SK-N-SH (cell line): ENCODE measurements at regions not wholly inside any gene's neighbourhood (a gene's known extent, or its start where the extent isn't known, plus 50 kb on each side); places are given as distances from the start of the nearest gene placed in this dataset.

Experiments
- CTCF ChIA-PET: fragments of 300-600, 350-600 bp; formaldehyde crosslinking; extraction: SDS; loops from one replicate; lab custom pipeline; 2021; lab: Yijun Ruan, JAX
- POLR2A ChIA-PET: fragments of 350-600 bp; sonication (Branson Sonifier 250); formaldehyde crosslinking; extraction: SDS; loops from one replicate; lab custom pipeline; 2020; ENCODE audit warnings: antibody characterized with exemption, inconsistent platforms; lab: Yijun Ruan, JAX
- DNase-seq: peaks from one replicate; pipeline ENCODE4 v3.0.0; 2012
- H2AFZ ChIP-seq: fragments of 200-600 bp; sonication (generic); 2 replicates; pipeline ENCODE4 v1.8.1; 2016; ENCODE audit warnings: antibody characterized with exemption, mild to moderate bottlenecking, low read depth
- H3F3A ChIP-seq: fragments of 200-600 bp; sonication (generic); replicated peaks from 2 replicates; pipeline ENCODE3; 2016; ENCODE audit warnings: antibody characterized with exemption, mild to moderate bottlenecking; ENCODE audit not compliant: insufficient read depth
- H3K27ac ChIP-seq, 2 experiments: fragments of 200-500 bp in 1 of 2; fragments of 200-600 bp in 1 of 2; sonication (Bioruptor generic) in 1 of 2; sonication (generic), shearing (Covaris generic) in 1 of 2; 2 replicates each; pipeline versions ENCODE4 v1.5.1 to v1.6.1; 2014 to 2016; ENCODE audit warnings: low read depth in 2 of 2, inconsistent platforms in 1 of 2, low read length in 1 of 2, mild to moderate bottlenecking in 1 of 2, mixed read lengths in 1 of 2
- H3K27me3 ChIP-seq: fragments of 200-600 bp; sonication (generic), shearing (Covaris generic); 2 replicates; pipeline ENCODE4 v1.6.1; 2016; ENCODE audit warnings: mixed run types; ENCODE audit not compliant: insufficient read depth
- H3K36me3 ChIP-seq, 2 experiments: fragments of 200-500 bp in 1 of 2; fragments of 200-600 bp in 1 of 2; sonication (Bioruptor generic) in 1 of 2; sonication (generic) in 1 of 2; replicated peaks in 1 of 2; 2 replicates each; pipeline versions ENCODE3 to v1.5.1; 2014 to 2016; ENCODE audit warnings: low read length in 1 of 2, mild to moderate bottlenecking in 1 of 2; ENCODE audit not compliant: insufficient read depth in 2 of 2, control insufficient read depth in 1 of 2
- H3K4me1 ChIP-seq, 2 experiments: fragments of 200-500 bp in 1 of 2; fragments of 200-600 bp in 1 of 2; sonication (Bioruptor generic) in 1 of 2; sonication (generic), shearing (Covaris generic) in 1 of 2; 2 replicates each; pipeline versions ENCODE4 v1.5.1 to v1.6.1; 2014 to 2016; ENCODE audit warnings: low read depth in 1 of 2, low read length in 1 of 2, mixed run types in 1 of 2; ENCODE audit not compliant: insufficient read depth in 2 of 2, control insufficient read depth in 1 of 2
- H3K4me2 ChIP-seq: fragments of 200-600 bp; sonication (generic), shearing (Covaris generic); 2 replicates; pipeline ENCODE4 v1.6.1; 2017; ENCODE audit warnings: mixed run types
- H3K4me3 ChIP-seq, 2 experiments: fragments of 200-500 bp in 1 of 2; fragments of 200-600 bp in 1 of 2; sonication (Bioruptor generic) in 1 of 2; sonication (generic), shearing (Covaris generic) in 1 of 2; 2 replicates each; pipeline versions ENCODE4 v1.5.1 to v1.8.1; 2014 to 2016; ENCODE audit warnings: low read depth in 2 of 2, inconsistent platforms in 1 of 2, low read length in 1 of 2, mild to moderate bottlenecking in 1 of 2, mixed read lengths in 1 of 2, moderate library complexity in 1 of 2
- H3K79me2 ChIP-seq: fragments of 200-600 bp; sonication (generic); 2 replicates; pipeline ENCODE4 v1.8.1; 2017; ENCODE audit warnings: mild to moderate bottlenecking; ENCODE audit not compliant: insufficient read depth
- H3K9ac ChIP-seq: fragments of 200-600 bp; sonication (generic); 2 replicates; pipeline ENCODE4 v1.6.1; 2017; ENCODE audit warnings: mixed run types
- H3K9me2 ChIP-seq: fragments of 200-600 bp; sonication (generic); 2 replicates; pipeline ENCODE4 v1.6.1; 2017; ENCODE audit warnings: mixed run types
- H3K9me3 ChIP-seq: fragments of 200-600 bp; sonication (generic); 2 replicates; pipeline ENCODE4 v1.6.1; 2017; ENCODE audit warnings: mixed run types, mild to moderate bottlenecking, moderate library complexity
- H4K20me1 ChIP-seq: fragments of 200-600 bp; sonication (generic); 2 replicates; pipeline ENCODE4 v1.6.1; 2017; ENCODE audit warnings: mild to moderate bottlenecking, mixed run types; ENCODE audit not compliant: insufficient read depth
- CHD2 ChIP-seq: fragments of 150-350 bp; IDR thresholded peaks from 2 replicates; pipeline ENCODE4 v1.6.1; 2018; ENCODE audit warnings: low read length; ENCODE audit not compliant: partially characterized antibody
- EP300 ChIP-seq, 2 experiments: IDR thresholded peaks; 2 replicates each; pipeline versions ENCODE4 v1.4.0 to v1.6.1; 2012; ENCODE audit warnings: borderline replicate concordance in 1 of 2, low read depth in 1 of 2, low read length in 1 of 2
- FOXJ3 ChIP-seq: sonication (generic); formaldehyde crosslinking; IDR thresholded peaks from 2 replicates; pipeline ENCODE4 v1.5.1; 2020; ENCODE audit warnings: mild to moderate bottlenecking, missing genetic modification reagents
- MXI1 ChIP-seq: IDR thresholded peaks from 2 replicates; pipeline ENCODE4 v1.6.1; 2012; ENCODE audit warnings: mild to moderate bottlenecking, low read depth, low read length, improper control_type of control experiment
- POLR2AphosphoS5 ChIP-seq: IDR thresholded peaks from 2 replicates; pipeline ENCODE4 v1.6.1; 2012; ENCODE audit warnings: low read depth, low read length
- RXRA ChIP-seq: IDR thresholded peaks from 2 replicates; pipeline ENCODE4 v1.4.0; 2012; ENCODE audit warnings: low read depth, mild to moderate bottlenecking, borderline replicate concordance
- SIN3A ChIP-seq: IDR thresholded peaks from 2 replicates; pipeline ENCODE4 v1.6.1; 2012; ENCODE audit warnings: low read depth, mild to moderate bottlenecking, low read length, moderate library complexity, borderline replicate concordance
- TAF1 ChIP-seq: IDR thresholded peaks from 2 replicates; pipeline ENCODE4 v1.6.1; 2012; ENCODE audit warnings: low read depth, mild to moderate bottlenecking, low read length, moderate library complexity, borderline replicate concordance
- WGBS: methylation state at CpG from one replicate; pipeline ENCODE4 v1.1.6; 2017; ENCODE audit warnings: low lambda C conversion rate; 5-methylcytosine and 5-hydroxymethylcytosine counted together
- TF ChIP-seq, protein P1 (sequence below): IDR thresholded peaks from 2 replicates; pipeline ENCODE4; 2012

DNA sequence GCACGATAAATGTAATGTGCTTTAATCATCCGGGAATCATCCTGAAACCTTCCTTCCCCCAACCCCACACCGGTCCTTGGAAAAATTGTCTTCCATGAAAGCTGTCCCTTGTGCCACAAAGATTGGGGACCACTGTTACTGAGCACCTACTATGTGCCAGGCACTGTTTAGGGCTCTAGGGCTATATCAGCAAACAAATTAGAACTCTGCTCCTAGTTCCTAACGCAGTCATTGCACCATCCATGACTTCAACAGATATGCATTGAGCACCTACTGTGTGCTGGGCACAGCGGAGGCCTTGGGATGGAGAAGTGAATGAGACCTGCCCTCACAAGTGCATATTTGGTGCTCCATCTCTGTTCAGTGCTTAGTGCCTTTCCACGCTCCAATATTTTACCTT lies 50.3 kb upstream of the BLCAP start:
- no peak overlapping the region for H3K9ac ChIP-seq
- no peak overlapping the region for H3K4me3 ChIP-seq
- peaks cover 18% of the 10 kb centered on the region; the same call in 1 of the 2 replicates for H3K27me3 ChIP-seq
- H3K79me2 ChIP-seq, result no peaks in the 10 kb centered on the region
- H3K9me2 ChIP-seq, result no peaks in the 10 kb centered on the region
- WGBS, result 62% methylated on average over 5 of the region's 6 CpGs
- H3K4me2 ChIP-seq, result no peak overlapping the region
- ChIA-PET CTCF (interaction anchor here (1.0 to 1.3 kb wide), 3 partner anchors 13 to 74 kb away, joined by 3 to 4 read pairs (median 4); no protein-coding TSS in a partner anchor), POLR2A (no interaction called here)
- H2AFZ ChIP-seq, result no peak overlapping the region
- no peak for DNase-seq
- H3K9me3 ChIP-seq, result no peaks in the 10 kb centered on the region
- no peak for TF ChIP-seq CHD2
- TF ChIP-seq MXI1, result no peak
- TF ChIP-seq FOXJ3, result no peak
- TF ChIP-seq POLR2AphosphoS5, result no peak
- TF ChIP-seq TAF1, result no peak
- no peak for TF ChIP-seq EP300 (IDR thresholded peaks at IDR 0.05; ENCODE audit: borderline replicate concordance in 1 of 2, low read depth in 1 of 2, low read length in 1 of 2)
- TF ChIP-seq, protein P1, sequence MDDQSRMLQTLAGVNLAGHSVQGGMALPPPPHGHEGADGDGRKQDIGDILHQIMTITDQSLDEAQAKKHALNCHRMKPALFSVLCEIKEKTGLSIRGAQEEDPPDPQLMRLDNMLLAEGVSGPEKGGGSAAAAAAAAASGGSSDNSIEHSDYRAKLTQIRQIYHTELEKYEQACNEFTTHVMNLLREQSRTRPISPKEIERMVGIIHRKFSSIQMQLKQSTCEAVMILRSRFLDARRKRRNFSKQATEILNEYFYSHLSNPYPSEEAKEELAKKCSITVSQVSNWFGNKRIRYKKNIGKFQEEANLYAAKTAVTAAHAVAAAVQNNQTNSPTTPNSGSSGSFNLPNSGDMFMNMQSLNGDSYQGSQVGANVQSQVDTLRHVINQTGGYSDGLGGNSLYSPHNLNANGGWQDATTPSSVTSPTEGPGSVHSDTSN, result no peak
- TF ChIP-seq SIN3A, result no peak
- no peak for TF ChIP-seq RXRA
- no peaks in the 10 kb centered on the region for H3K36me3 ChIP-seq
- H4K20me1 ChIP-seq, result no peaks in the 10 kb centered on the region
- H3K4me1 ChIP-seq, result peaks cover 0 to 3% of the 10 kb centered on the region in 2 experiments; a peak in 1 of 4 replicates
- H3K27ac ChIP-seq, result no peak overlapping the region
- H3F3A ChIP-seq, result no peaks in the 10 kb centered on the region
